CD14-positive monocyte (primary cell): ENCODE measurements at regions not wholly inside any gene's neighbourhood (a gene's known extent, or its start where the extent isn't known, plus 50 kb on each side); places are given as distances from the start of the nearest gene placed in this dataset.

ENCODE experiments used
- DNase-seq, 3 donors: peaks; one replicate each; pipeline ENCODE4 v3.0.0-alpha.2; 2011 to 2022
- H2AFZ ChIP-seq: 2 replicates; pipeline ENCODE4 v1.6.0; 2012; ENCODE audit warnings: mild to moderate bottlenecking, low read depth, low read length, inconsistent platforms; ENCODE audit not compliant: insufficient read depth, poor library complexity, severe bottlenecking
- H3K27ac ChIP-seq, 2 donors: 1 replicate in 1 of 2; 2 replicates in 1 of 2; pipeline ENCODE4 v1.5.1; 2012 to 2013; ENCODE audit warnings: low read length in 2 of 2, control low read depth in 1 of 2, inconsistent platforms in 1 of 2, low read depth in 1 of 2, mild to moderate bottlenecking in 1 of 2
- H3K27me3 ChIP-seq, 2 donors: one replicate each; pipeline versions ENCODE4 v1.6.0 to v1.6.1; 2011 to 2013; ENCODE audit warnings: low read length in 2 of 2; ENCODE audit not compliant: control insufficient read depth in 2 of 2, insufficient read depth in 2 of 2
- H3K36me3 ChIP-seq, 2 donors: replicated peaks in 1 of 2; 1 replicate in 1 of 2; 2 replicates in 1 of 2; pipeline versions ENCODE4 v1.5.1 to v1.6.1; 2012 to 2013; ENCODE audit warnings: low read length in 2 of 2, control low read depth in 1 of 2, inconsistent platforms in 1 of 2, mild to moderate bottlenecking in 1 of 2; ENCODE audit not compliant: insufficient read depth in 2 of 2, control insufficient read depth in 1 of 2
- H3K4me1 ChIP-seq, 2 donors: 1 replicate in 1 of 2; 2 replicates in 1 of 2; pipeline versions ENCODE4 v1.5.1 to v1.6.1; 2012 to 2013; ENCODE audit warnings: low read length in 2 of 2, control low read depth in 1 of 2, inconsistent platforms in 1 of 2, mild to moderate bottlenecking in 1 of 2, moderate library complexity in 1 of 2; ENCODE audit not compliant: insufficient read depth in 2 of 2, control insufficient read depth in 1 of 2
- H3K4me2 ChIP-seq: replicated peaks from 2 replicates; pipeline ENCODE3; 2012; ENCODE audit warnings: low read length, moderate library complexity, mild to moderate bottlenecking; ENCODE audit not compliant: poor library complexity, severe bottlenecking; ENCODE audit errors: extremely low read depth
- H3K4me3 ChIP-seq, 3 experiments: fragments of 200-600 bp in 1 of 3; sonication (generic) in 1 of 3; replicated peaks in 1 of 3; 1 replicate in 2 of 3; 2 replicates in 1 of 3; pipeline ENCODE4 v1.5.1; 2011 to 2013; ENCODE audit warnings: low read length in 3 of 3, mild to moderate bottlenecking in 3 of 3, control low read depth in 2 of 3, low read depth in 2 of 3, inconsistent platforms in 1 of 3, moderate library complexity in 1 of 3
- H3K79me2 ChIP-seq: 2 replicates; pipeline ENCODE4 v1.6.0; 2012; ENCODE audit warnings: mild to moderate bottlenecking, control low read depth, inconsistent platforms, low read length, moderate library complexity; ENCODE audit not compliant: insufficient read depth
- H3K9ac ChIP-seq: 2 replicates; pipeline ENCODE4 v1.6.0; 2017; ENCODE audit warnings: low read length, mild to moderate bottlenecking; ENCODE audit not compliant: insufficient read depth, poor library complexity, severe bottlenecking
- H3K9me3 ChIP-seq, 2 donors: replicated peaks in 1 of 2; 1 replicate in 1 of 2; 2 replicates in 1 of 2; pipeline versions ENCODE4 v1.5.1 to v1.6.1; 2012 to 2013; ENCODE audit warnings: low read length in 2 of 2, control low read depth in 1 of 2; ENCODE audit not compliant: control insufficient read depth in 1 of 2, insufficient read depth in 1 of 2
- H4K20me1 ChIP-seq: 2 replicates; pipeline ENCODE4 v1.6.0; 2012; ENCODE audit warnings: mild to moderate bottlenecking, low read length, control low read depth, moderate library complexity; ENCODE audit not compliant: insufficient read depth
- H3K27ac Mint-ChIP-seq, 7 donors: one replicate each; pipeline ENCODE4 v1.8.0; 2020; ENCODE audit warnings: mild to moderate bottlenecking in 7 of 7, mixed read lengths in 7 of 7, moderate library complexity in 6 of 7, inconsistent platforms in 2 of 7
- H3K27me3 Mint-ChIP-seq, 3 donors: one replicate each; pipeline ENCODE4 v1.8.0; 2021 to 2022; ENCODE audit warnings: low read depth in 3 of 3, mild to moderate bottlenecking in 3 of 3, mixed read lengths in 3 of 3, moderate library complexity in 3 of 3, inconsistent platforms in 1 of 3
- H3K36me3 Mint-ChIP-seq, 2 donors: one replicate each; pipeline ENCODE4 v1.8.0; 2020; ENCODE audit warnings: mixed read lengths in 2 of 2, inconsistent platforms in 1 of 2, mild to moderate bottlenecking in 1 of 2
- H3K4me1 Mint-ChIP-seq: one replicate; pipeline ENCODE4 v1.8.0; 2020; ENCODE audit warnings: mild to moderate bottlenecking, mixed read lengths
- H3K4me3 Mint-ChIP-seq, 2 donors: one replicate each; pipeline ENCODE4 v1.8.0; 2020; ENCODE audit warnings: mild to moderate bottlenecking in 2 of 2, mixed read lengths in 2 of 2, moderate library complexity in 1 of 2
- H3K9me3 Mint-ChIP-seq, 7 donors: one replicate each; pipeline ENCODE4 v1.8.0; 2020 to 2022; ENCODE audit warnings: mixed read lengths in 7 of 7, mild to moderate bottlenecking in 6 of 7, moderate library complexity in 6 of 7, inconsistent platforms in 2 of 7
- CTCF ChIP-seq: fragments of 200-600 bp; IDR thresholded peaks from one replicate; pipeline ENCODE4 v1.8.0; 2022; ENCODE audit warnings: antibody characterized with exemption, mild to moderate bottlenecking
- WGBS: methylation state at CpG from one replicate; pipeline ENCODE4 v1.1.5; 2013; ENCODE audit warnings: missing lambda C conversion rate; ENCODE audit not compliant: insufficient coverage; 5-methylcytosine and 5-hydroxymethylcytosine counted together
- intact Hi-C, 2 donors: fragments of 100-400 bp; cut with micrococcal nuclease; formaldehyde crosslinking; loops; one replicate each; pipeline versions ENCODE4 v1.15.0 to v1.15.1; 2023

- Mint-ChIP-seq H3K36me3 (no peaks in the 10 kb centered on the region), H3K9me3 (peaks cover 0 to 2% (median 0%) of the 10 kb centered on the region in 7 donors), H3K27me3 (peaks cover 0 to 4% (median 3%) of the 10 kb centered on the region in 3 donors), H3K27ac (peak overlapping the region in 1 of 7 donors; percentile 41), H3K4me3 (no peak overlapping the region), H3K4me1 (no peaks in the 10 kb centered on the region)
- no peak overlapping the region for H2AFZ ChIP-seq
- H3K9me3 ChIP-seq = no peaks in the 10 kb centered on the region
- H4K20me1 ChIP-seq = no peaks in the 10 kb centered on the region
- no peaks in the 10 kb centered on the region for H3K27me3 ChIP-seq
- H3K4me3 ChIP-seq = no peak overlapping the region
- H3K79me2 ChIP-seq = no peaks in the 10 kb centered on the region
- DNase-seq = no peak
- TF ChIP-seq CTCF = no peak
- H3K4me1 ChIP-seq = no peaks in the 10 kb centered on the region
- no peak overlapping the region for H3K4me2 ChIP-seq
- no peaks in the 10 kb centered on the region for H3K36me3 ChIP-seq
- 9% methylated on average over 1 of the region's 3 CpGs for WGBS
- H3K27ac ChIP-seq = no peak overlapping the region
- no peak overlapping the region for H3K9ac ChIP-seq
- intact Hi-C loops = loop anchor here in 1 of 2 donors (10.0 kb wide), 1 partner anchor 46 kb away; no protein-coding TSS in a partner anchor
Observed at GRCh38 chr7:47690902-47691558, 109.1 kb upstream of the TNS3 start.

- H3K79me2 ChIP-seq = no peaks in the 10 kb centered on the region
- no peak overlapping the region for H3K9ac ChIP-seq
- no peak for DNase-seq
- no peak overlapping the region for H3K4me3 ChIP-seq
- Mint-ChIP-seq H3K9me3 (no peaks in the 10 kb centered on the region), H3K36me3 (no peaks in the 10 kb centered on the region), H3K27me3 (peaks cover 0 to 3% (median 3%) of the 10 kb centered on the region in 3 donors), H3K27ac (no peak overlapping the region), H3K4me1 (no peaks in the 10 kb centered on the region), H3K4me3 (no peak overlapping the region)
- no peaks in the 10 kb centered on the region for H3K4me1 ChIP-seq
- H3K36me3 ChIP-seq = no peaks in the 10 kb centered on the region
- intact Hi-C loops = no loop called here
- H4K20me1 ChIP-seq = no peaks in the 10 kb centered on the region
- no peaks in the 10 kb centered on the region for H3K27me3 ChIP-seq
- no peaks in the 10 kb centered on the region for H3K9me3 ChIP-seq
- H2AFZ ChIP-seq = no peak overlapping the region
- WGBS = 73% methylated on average over 4 of the region's 4 CpGs
- TF ChIP-seq CTCF = no peak
- no peak overlapping the region for H3K4me2 ChIP-seq
- H3K27ac ChIP-seq = no peak overlapping the region
Observed at GRCh38 chr7:47689558-47689957, 107.6 kb upstream of the TNS3 start.
